ENCODE measurements at regions not wholly inside any gene's neighbourhood (a gene's known extent, or its start where the extent isn't known, plus 50 kb on each side); places are given as distances from the start of the nearest gene placed in this dataset.

DNA sequence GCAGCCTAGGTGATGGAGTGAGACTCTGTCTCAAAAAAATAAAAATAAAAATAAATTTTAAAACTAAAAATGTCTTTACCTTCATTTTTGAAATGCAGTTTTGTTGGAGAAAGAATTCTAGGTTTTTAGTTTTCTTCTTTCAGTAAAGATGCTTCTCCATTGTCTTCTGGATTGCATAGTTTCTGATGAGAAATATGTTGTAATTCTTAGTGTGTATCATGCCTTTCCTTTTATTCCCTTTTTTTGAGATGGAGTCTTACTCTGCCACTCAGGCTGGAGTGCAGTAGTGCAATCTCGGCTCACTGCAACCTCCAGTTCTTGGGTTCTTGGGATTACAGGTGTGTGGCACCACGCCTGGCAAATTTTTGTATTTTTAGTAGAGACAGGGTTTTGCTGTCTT is 130.0 kb upstream of the FBXO11 start:
- no peak for DNase-seq (ENCODE audit: low read depth)
- TF ChIP-seq, protein P1, sequence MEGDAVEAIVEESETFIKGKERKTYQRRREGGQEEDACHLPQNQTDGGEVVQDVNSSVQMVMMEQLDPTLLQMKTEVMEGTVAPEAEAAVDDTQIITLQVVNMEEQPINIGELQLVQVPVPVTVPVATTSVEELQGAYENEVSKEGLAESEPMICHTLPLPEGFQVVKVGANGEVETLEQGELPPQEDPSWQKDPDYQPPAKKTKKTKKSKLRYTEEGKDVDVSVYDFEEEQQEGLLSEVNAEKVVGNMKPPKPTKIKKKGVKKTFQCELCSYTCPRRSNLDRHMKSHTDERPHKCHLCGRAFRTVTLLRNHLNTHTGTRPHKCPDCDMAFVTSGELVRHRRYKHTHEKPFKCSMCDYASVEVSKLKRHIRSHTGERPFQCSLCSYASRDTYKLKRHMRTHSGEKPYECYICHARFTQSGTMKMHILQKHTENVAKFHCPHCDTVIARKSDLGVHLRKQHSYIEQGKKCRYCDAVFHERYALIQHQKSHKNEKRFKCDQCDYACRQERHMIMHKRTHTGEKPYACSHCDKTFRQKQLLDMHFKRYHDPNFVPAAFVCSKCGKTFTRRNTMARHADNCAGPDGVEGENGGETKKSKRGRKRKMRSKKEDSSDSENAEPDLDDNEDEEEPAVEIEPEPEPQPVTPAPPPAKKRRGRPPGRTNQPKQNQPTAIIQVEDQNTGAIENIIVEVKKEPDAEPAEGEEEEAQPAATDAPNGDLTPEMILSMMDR (conservative IDR thresholded peaks at IDR 0.05; ENCODE audit: control insufficient read depth, insufficient read depth, low read depth, low read length): no peak
- H3K4me3 ChIP-seq (ENCODE audit: control insufficient read depth, low read depth, low read length): no peak overlapping the region

DNA sequence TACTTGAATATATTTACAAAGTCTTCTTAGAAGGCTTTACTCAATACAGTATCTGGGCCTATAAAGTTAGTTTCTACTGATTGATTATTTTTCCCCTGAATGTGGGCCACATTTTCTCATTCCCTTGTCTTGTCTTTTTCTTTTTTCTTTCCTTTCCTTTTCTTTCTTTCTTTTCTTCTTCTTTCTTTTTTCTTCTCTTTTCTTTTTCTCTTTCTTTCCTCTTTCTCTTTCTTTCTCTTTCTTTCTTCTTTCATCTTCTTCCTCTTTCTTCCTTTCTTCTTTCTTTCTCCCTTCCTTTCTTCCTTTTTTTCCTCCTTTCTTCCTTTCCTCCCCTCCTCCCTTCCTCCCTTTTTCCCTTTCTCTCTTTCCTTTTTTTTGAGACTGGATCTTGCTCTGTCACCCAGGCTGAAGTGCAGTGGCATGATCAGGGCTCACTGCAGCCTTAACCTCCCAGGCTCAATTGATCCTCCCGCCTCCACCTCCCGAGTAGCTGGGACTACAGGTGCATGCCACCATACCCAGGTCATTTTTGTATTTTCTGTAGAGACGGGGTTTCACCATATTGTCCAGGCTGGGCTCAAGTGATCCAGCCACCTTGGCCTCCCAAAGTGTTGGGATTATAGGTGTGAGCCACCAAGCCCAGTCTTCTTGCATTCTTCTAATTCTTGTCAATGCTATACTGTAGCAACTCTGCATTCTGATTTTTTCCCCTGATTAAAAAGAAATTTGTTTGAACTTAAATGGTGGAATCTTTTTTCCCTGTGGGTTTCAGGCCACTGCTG is 133.1 kb upstream of the FBXO11 start:
- H3K4me3 ChIP-seq (ENCODE audit: control insufficient read depth, low read depth, low read length): no peak overlapping the region
- no peak for DNase-seq (ENCODE audit: low read depth)
- TF ChIP-seq, protein P1 (conservative IDR thresholded peaks at IDR 0.05; ENCODE audit: control insufficient read depth, insufficient read depth, low read depth, low read length): no peak

DNA sequence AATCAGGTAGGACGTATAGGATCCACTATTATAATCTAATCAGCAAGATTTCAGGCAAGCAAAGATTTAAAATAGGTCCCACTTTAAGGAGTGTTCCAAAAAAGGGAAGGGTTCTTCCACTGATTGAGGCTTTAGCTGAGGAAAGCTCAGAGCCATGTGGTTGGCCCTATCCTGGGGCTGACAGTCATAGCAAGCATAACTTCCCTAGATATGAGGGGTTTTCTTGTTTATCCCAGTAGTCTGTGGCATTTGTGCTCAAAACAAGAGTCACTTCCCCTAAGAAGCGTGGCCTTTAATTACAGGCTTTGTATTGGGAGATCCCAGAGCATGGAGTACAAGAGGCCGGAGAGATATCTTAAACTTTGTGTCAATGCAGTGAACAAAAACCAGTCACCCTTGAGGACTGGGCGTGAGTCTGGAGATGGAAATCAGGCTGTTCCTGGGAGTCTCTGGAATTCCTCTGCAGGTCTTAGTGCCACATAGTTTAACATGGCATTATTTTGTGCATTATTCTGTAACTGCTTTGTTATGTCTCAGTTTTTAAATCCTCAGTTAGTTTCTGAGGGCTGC is 136.9 kb upstream of the FBXO11 start:
- H3K4me3 ChIP-seq (ENCODE audit: control insufficient read depth, low read depth, low read length): no peak overlapping the region
- no peak for DNase-seq (ENCODE audit: low read depth)
- TF ChIP-seq, protein P1 (conservative IDR thresholded peaks at IDR 0.05; ENCODE audit: control insufficient read depth, insufficient read depth, low read depth, low read length): no peak

DNA sequence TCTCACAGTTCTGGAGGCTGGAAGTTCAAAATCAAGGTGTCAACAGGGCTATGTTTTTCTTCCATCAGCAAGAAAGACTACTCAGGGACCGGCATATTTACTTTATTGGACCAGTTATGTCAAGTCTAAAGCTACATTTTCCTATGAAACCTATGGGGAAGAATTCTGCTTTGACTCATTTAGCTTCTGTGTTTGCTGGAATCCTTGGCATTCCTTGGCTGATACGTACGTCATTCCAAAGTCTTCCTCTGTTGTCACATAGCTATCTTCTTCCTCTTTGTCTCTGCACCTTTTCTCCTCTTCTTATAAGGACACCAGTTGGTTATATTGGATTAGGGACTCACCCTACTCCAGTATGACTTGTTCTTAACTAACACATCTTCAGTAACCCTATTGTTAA is 137.4 kb upstream of the FBXO11 start:
- DNase-seq (ENCODE audit: low read depth): no peak
- TF ChIP-seq, protein P1 (conservative IDR thresholded peaks at IDR 0.05; ENCODE audit: control insufficient read depth, insufficient read depth, low read depth, low read length): no peak
- no peak overlapping the region for H3K4me3 ChIP-seq (ENCODE audit: control insufficient read depth, low read depth, low read length)

DNA sequence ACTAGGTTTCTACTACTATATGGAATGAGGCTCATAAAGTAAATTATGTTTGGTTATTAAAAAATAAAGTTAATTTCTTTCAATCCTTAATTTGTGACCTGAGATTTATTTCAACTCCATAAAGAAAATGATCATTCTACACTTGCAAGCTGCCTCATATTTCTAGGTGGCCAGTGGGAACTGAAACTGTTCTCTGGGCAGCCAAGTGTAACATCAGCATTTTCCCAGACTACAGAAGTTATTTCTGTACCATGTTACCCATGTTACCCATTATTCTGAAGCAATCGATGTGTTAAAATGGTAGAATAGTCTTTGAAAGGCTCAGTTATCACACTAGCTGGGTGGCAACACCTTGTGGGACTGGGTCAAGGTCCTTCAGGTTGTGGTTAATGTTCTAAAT is 139.3 kb upstream of the FBXO11 start:
- H3K4me3 ChIP-seq (ENCODE audit: control insufficient read depth, low read depth, low read length): no peak overlapping the region
- DNase-seq (ENCODE audit: low read depth): no peak
- TF ChIP-seq, protein P1 (conservative IDR thresholded peaks at IDR 0.05; ENCODE audit: control insufficient read depth, insufficient read depth, low read depth, low read length): no peak

DNA sequence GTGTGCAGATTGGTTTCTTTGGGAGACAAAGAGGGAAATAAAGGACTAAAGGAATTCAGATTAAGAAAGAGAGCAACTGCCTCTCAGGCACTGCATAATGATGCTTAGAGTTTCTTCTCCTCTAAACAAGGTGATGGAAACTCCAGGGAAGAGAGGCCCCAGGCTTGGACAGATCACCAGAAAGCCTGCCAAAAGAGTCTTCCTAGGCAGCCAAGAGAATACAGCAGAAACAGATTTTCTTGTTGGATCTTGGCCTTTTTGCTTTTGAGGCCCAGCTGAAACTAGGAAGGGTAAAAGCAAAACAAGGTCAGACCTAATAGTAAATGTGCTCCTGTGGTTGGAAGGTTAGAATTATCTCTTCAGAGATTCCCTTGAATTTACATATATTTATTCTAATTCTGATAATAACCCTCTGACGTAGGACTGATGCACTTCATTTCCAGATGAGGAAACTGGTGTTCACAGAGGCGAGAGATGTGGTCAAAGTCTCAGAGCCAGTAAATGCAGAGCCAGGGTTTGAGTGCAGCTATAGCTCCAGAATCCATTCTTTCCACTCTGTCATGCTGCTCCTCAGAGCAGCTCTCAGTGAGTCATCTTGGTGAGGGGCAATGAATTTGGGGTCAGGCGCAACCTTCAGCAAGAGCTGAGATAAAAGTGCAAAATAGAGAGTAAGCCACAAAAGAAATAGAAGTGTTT is 142.3 kb upstream of the FBXO11 start:
- no peak for DNase-seq (ENCODE audit: low read depth)
- TF ChIP-seq, protein P1 (conservative IDR thresholded peaks at IDR 0.05; ENCODE audit: control insufficient read depth, insufficient read depth, low read depth, low read length): no peak
- H3K4me3 ChIP-seq (ENCODE audit: control insufficient read depth, low read depth, low read length): no peak overlapping the region

Data from fibroblast of mammary gland (primary cell).